ENCODE measurements at regions not wholly inside any gene's neighbourhood (a gene's known extent, or its start where the extent isn't known, plus 50 kb on each side); places are given as distances from the start of the nearest gene placed in this dataset.

GRCh38 chr13:105345730-105346129 lies 1189.7 kb downstream of the EFNB2 start (continued):
- TF ChIP-seq CHD2 (IDR thresholded peaks at IDR 0.05; ENCODE audit: low read length), result no peak
- TF ChIP-seq SP4 (IDR thresholded peaks at IDR 0.05; ENCODE audit: low read length), result no peak
- no peak for TF ChIP-seq JUN (IDR thresholded peaks at IDR 0.05; ENCODE audit: low read depth, low read length)
- TF ChIP-seq BACH1 (IDR thresholded peaks at IDR 0.05; ENCODE audit: low read length), result no peak
- TF ChIP-seq ZNF274 (IDR thresholded peaks at IDR 0.05; ENCODE audit: borderline replicate concordance, extremely low read depth, low read length), result no peak
